Naive thymus-derived CD4-positive, alpha-beta T cell (primary cell): ENCODE measurements at regions not wholly inside any gene's neighbourhood (a gene's known extent, or its start where the extent isn't known, plus 50 kb on each side); places are given as distances from the start of the nearest gene placed in this dataset.

Experiments
- ATAC-seq: fragments of 150-1000 bp; cut with Tn5 transposase; 2 replicates; pipeline ENCODE4 v1.10.0; 2021; ENCODE audit warnings: mild to moderate bottlenecking, moderate library complexity
- CTCF ChIA-PET: fragments of 350-600 bp; sonication (Branson Sonifier 250); formaldehyde crosslinking; loops from one replicate; lab custom pipeline; 2021; ENCODE audit warnings: antibody characterized with exemption; lab: Charles Lee
- POLR2A ChIA-PET: fragments of 350-600 bp; sonication (Branson Sonifier 250); formaldehyde crosslinking; loops from one replicate; lab custom pipeline; 2021; ENCODE audit warnings: antibody characterized with exemption, inconsistent platforms; lab: Charles Lee
- DNase-seq, 9 donors: peaks; one replicate each; pipeline versions ENCODE4 v3.0.0 to v3.0.0-alpha.2; 2020 to 2022; ENCODE audit warnings: mixed read lengths in 1 of 9
- H3K27ac ChIP-seq: one replicate; pipeline ENCODE4 v1.7.0; 2013; ENCODE audit warnings: mild to moderate bottlenecking, low read depth, low read length, moderate library complexity
- H3K27me3 ChIP-seq, 2 donors: one replicate each; pipeline ENCODE4 v1.7.0; 2013; ENCODE audit warnings: low read length in 2 of 2, mild to moderate bottlenecking in 2 of 2, moderate library complexity in 2 of 2; ENCODE audit not compliant: control insufficient read depth in 2 of 2, insufficient read depth in 2 of 2
- H3K36me3 ChIP-seq, 3 experiments: 1 replicate in 2 of 3; 2 replicates in 1 of 3; pipeline ENCODE4 v1.7.0; 2013; ENCODE audit warnings: low read length in 3 of 3, mild to moderate bottlenecking in 3 of 3, moderate library complexity in 1 of 3; ENCODE audit not compliant: insufficient read depth in 3 of 3, control insufficient read depth in 2 of 3
- H3K4me1 ChIP-seq, 2 donors: one replicate each; pipeline ENCODE4 v1.7.0; 2013; ENCODE audit warnings: low read length in 2 of 2, mild to moderate bottlenecking in 2 of 2, moderate library complexity in 1 of 2; ENCODE audit not compliant: control insufficient read depth in 2 of 2, insufficient read depth in 2 of 2
- H3K4me3 ChIP-seq: 2 replicates; pipeline ENCODE4 v1.7.0; 2013; ENCODE audit warnings: mild to moderate bottlenecking, low read length
- H3K9me3 ChIP-seq, 3 experiments: 1 replicate in 2 of 3; 2 replicates in 1 of 3; pipeline ENCODE4 v1.7.0; 2013; ENCODE audit warnings: low read length in 3 of 3; ENCODE audit not compliant: control insufficient read depth in 2 of 3
- H3K27ac Mint-ChIP-seq, 9 donors: one replicate each; pipeline ENCODE4 v1.8.0; 2020 to 2022; ENCODE audit warnings: mixed read lengths in 9 of 9, mild to moderate bottlenecking in 8 of 9, moderate library complexity in 5 of 9, inconsistent platforms in 2 of 9
- H3K27me3 Mint-ChIP-seq, 5 donors: one replicate each; pipeline ENCODE4 v1.8.0; 2021 to 2022; ENCODE audit warnings: mixed read lengths in 5 of 5, mild to moderate bottlenecking in 1 of 5
- H3K36me3 Mint-ChIP-seq, 5 donors: one replicate each; pipeline ENCODE4 v1.8.0; 2020 to 2022; ENCODE audit warnings: mixed read lengths in 5 of 5, mild to moderate bottlenecking in 3 of 5, inconsistent platforms in 1 of 5
- H3K4me1 Mint-ChIP-seq, 7 donors: one replicate each; pipeline ENCODE4 v1.8.0; 2020 to 2022; ENCODE audit warnings: mixed read lengths in 7 of 7, mild to moderate bottlenecking in 3 of 7, inconsistent platforms in 1 of 7
- H3K4me3 Mint-ChIP-seq, 10 donors: one replicate each; pipeline ENCODE4 v1.8.0; 2020 to 2022; ENCODE audit warnings: mild to moderate bottlenecking in 10 of 10, mixed read lengths in 10 of 10, moderate library complexity in 6 of 10, inconsistent platforms in 2 of 10
- H3K9me3 Mint-ChIP-seq, 11 donors: one replicate each; pipeline ENCODE4 v1.8.0; 2020 to 2022; ENCODE audit warnings: mixed read lengths in 11 of 11, mild to moderate bottlenecking in 4 of 11, inconsistent platforms in 1 of 11, moderate library complexity in 1 of 11
- intact Hi-C, 2 donors: fragments of 100-400 bp; cut with micrococcal nuclease; formaldehyde crosslinking; loops; one replicate each; pipeline ENCODE4 v1.15.1; 2023

DNA sequence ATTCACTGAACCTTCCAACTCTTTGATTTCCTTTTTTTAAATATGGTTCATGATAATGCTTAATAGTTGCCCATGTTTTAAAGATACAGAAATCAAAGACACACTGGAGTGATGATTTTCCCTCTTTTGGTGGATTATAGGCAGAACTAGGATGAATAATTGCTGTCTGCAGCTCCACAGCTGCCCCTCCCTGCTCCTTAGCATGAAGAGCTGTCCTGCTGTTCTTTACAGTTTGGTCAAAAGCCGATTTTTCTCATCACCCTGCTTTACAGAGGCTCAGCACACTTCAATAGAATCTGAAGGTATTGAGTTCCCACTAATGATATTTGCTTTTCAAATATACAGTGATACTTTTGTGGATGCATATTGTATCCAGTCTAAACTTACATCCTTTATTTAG, 202.6 kb downstream of the AASDHPPT start:
- Mint-ChIP-seq H3K27ac (no peak overlapping the region), H3K4me1 (no peaks in the 10 kb centered on the region), H3K4me3 (no peak overlapping the region), H3K36me3 (no peaks in the 10 kb centered on the region), H3K9me3 (peaks cover 0 to 14% (median 1%) of the 10 kb centered on the region in 11 donors), H3K27me3 (peaks cover 0 to 16% (median 4%) of the 10 kb centered on the region in 5 donors)
- no peaks in the 10 kb centered on the region for H3K9me3 ChIP-seq
- DNase-seq (no peak), ATAC-seq (no peak)
- CTCF ChIA-PET: no interaction called here
- POLR2A ChIA-PET: no interaction called here
- H3K4me1 ChIP-seq: no peaks in the 10 kb centered on the region
- H3K27me3 ChIP-seq: no peaks in the 10 kb centered on the region
- H3K36me3 ChIP-seq: no peaks in the 10 kb centered on the region
- intact Hi-C loops: no loop called here
- no peak overlapping the region for H3K27ac ChIP-seq
- no peak overlapping the region for H3K4me3 ChIP-seq

DNA sequence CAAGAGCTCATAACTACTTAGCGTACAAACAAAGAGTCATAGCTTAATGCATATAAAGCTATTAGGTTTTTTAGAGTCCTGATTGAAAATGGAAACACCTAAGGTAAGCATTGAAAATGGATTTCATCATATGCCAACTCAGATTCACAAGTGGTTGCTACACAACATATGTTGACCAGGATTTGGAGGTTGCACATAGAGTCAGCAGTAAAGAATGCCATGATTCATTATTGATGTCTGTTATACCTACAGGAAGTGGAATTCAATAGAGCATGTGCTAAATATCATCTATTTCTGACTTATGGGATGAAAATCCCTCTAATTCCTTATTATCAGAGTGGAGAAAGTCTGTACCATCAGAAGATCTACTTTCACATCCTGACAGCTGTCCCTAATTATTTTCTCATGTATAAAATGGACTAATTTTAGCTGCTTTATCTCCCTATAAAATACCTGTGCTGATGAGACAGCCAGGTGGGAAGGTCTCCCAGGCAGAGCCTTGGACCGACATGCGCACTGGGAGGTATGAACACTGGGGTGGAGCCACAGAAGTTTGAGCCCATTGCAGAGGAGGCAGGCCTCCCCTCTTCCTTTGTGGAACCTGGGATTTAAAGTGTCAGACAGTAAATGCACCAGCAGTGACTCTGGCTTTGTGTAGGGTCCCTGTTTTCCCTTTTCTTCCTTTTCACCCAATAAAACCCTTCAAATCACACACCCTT, 204.2 kb downstream of the AASDHPPT start:
- CTCF ChIA-PET: no interaction called here
- no peak overlapping the region for H3K27ac ChIP-seq
- Mint-ChIP-seq H3K4me1 (no peaks in the 10 kb centered on the region), H3K4me3 (no peak overlapping the region), H3K27ac (no peak overlapping the region), H3K27me3 (peaks cover 0 to 11% (median 4%) of the 10 kb centered on the region in 5 donors), H3K9me3 (peaks cover 0 to 8% (median 0%) of the 10 kb centered on the region in 11 donors), H3K36me3 (no peaks in the 10 kb centered on the region)
- no peaks in the 10 kb centered on the region for H3K4me1 ChIP-seq
- no peak for DNase-seq
- no peak for ATAC-seq
- H3K36me3 ChIP-seq: no peaks in the 10 kb centered on the region
- intact Hi-C loops: no loop called here
- no peaks in the 10 kb centered on the region for H3K9me3 ChIP-seq
- H3K27me3 ChIP-seq: no peaks in the 10 kb centered on the region
- POLR2A ChIA-PET: no interaction called here
- no peak overlapping the region for H3K4me3 ChIP-seq

DNA sequence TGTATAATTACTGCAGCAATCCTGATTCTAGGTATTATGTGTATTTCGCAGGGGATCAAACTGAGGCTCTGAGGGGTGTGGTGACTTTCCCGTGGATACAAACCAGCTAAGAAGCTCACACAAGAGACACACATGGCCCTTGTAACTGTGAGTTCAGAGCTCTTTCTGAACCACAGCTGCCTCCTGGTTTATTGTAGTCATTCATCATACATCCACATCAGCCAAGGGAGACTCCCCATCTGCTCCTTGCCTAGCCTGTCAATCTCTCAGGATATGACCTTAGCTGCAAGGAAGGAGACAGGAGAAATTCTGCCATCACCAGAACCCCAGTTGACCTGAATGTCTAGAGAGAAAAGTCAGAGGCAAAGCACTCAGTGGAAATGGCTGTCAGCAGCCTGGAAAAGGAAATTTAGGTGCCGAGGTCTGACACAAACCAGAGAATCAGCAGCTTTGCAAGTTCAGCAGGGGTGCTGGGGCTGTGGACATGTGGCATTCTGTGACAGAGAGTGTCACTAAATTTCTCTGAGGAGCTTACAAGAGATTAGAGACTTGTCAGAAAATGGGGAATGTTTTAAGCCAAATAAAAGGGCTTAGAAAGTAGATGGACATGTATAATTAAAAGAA, 209.5 kb downstream of the AASDHPPT start:
- Histone ChIP-seq H3K27ac (no peak overlapping the region), H3K27me3 (no peaks in the 10 kb centered on the region), H3K36me3 (no peaks in the 10 kb centered on the region), H3K4me3 (no peak overlapping the region), H3K4me1 (no peaks in the 10 kb centered on the region), H3K9me3 (no peaks in the 10 kb centered on the region)
- no peak overlapping the region for H3K27ac Mint-ChIP-seq
- peaks cover 0 to 3% (median 0%) of the 10 kb centered on the region in 5 donors for H3K27me3 Mint-ChIP-seq
- ChIA-PET POLR2A (no interaction called here), CTCF (no interaction called here)
- DNase-seq (no peak), ATAC-seq (no peak)
- intact Hi-C loops: no loop called here
- no peaks in the 10 kb centered on the region for H3K4me1 Mint-ChIP-seq
- no peaks in the 10 kb centered on the region for H3K36me3 Mint-ChIP-seq
- H3K9me3 Mint-ChIP-seq: peaks cover 0 to 8% (median 0%) of the 10 kb centered on the region in 11 donors
- no peak overlapping the region for H3K4me3 Mint-ChIP-seq

DNA sequence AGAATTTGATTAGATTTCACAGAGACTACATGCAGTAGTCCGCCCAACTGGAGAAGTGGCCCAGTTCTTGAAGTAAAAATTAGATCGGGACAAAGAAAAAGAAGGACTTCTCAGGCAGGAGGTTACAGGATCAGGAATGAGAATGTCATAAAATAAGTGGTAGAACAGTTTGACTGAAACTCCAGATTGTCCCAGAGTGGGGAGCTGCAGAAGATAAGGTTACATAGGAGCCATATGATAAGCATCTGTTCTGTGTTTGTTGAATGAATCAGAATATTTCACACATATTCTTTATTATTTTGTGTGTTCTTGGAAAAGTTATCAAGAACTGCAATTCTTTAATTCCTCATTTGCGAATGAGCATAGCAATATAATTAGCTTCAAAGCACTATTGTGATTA, 210.6 kb downstream of the AASDHPPT start:
- Histone ChIP-seq H3K36me3 (no peaks in the 10 kb centered on the region), H3K9me3 (no peaks in the 10 kb centered on the region), H3K4me1 (no peaks in the 10 kb centered on the region), H3K27me3 (no peaks in the 10 kb centered on the region), H3K4me3 (no peak overlapping the region), H3K27ac (no peak overlapping the region)
- Mint-ChIP-seq H3K36me3 (no peaks in the 10 kb centered on the region), H3K27ac (no peak overlapping the region), H3K27me3 (peaks cover 0 to 3% (median 0%) of the 10 kb centered on the region in 5 donors), H3K4me3 (no peak overlapping the region), H3K4me1 (no peaks in the 10 kb centered on the region), H3K9me3 (peaks cover 0 to 8% (median 0%) of the 10 kb centered on the region in 11 donors)
- ChIA-PET POLR2A (no interaction called here), CTCF (no interaction called here)
- no peak for ATAC-seq
- intact Hi-C loops: no loop called here
- no peak for DNase-seq

DNA sequence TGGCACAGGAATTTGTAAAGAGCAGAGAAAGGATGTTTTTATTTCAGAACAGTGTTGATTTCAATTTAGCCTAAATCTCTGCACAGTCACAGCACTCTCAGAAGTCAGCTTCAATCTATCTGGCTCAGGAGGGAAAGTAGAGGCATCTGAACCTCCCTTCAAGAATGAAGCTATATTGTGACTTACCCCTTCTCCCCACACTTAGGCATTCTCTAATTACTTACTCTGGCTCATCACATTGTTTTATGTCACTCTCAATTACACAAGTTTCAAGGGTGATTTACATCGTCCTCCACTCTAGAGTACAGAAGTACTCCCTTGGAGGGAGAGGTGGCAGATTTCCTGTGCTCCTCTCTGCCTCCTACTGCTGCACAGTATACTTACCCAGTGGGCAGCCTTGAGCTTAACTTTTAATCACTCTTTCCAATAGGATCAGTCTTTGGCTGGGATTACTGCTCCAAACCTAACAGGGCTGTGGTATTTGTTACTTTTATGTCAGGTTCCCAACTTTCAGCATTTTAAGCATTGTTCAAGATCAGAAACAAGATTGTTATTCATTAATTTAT, 211.4 kb downstream of the AASDHPPT start:
- Histone ChIP-seq H3K36me3 (no peaks in the 10 kb centered on the region), H3K27me3 (no peaks in the 10 kb centered on the region), H3K4me1 (no peaks in the 10 kb centered on the region), H3K4me3 (no peak overlapping the region), H3K27ac (no peak overlapping the region), H3K9me3 (no peaks in the 10 kb centered on the region)
- H3K27ac Mint-ChIP-seq: no peak overlapping the region
- CTCF ChIA-PET: no interaction called here
- ATAC-seq (no peak), DNase-seq (no peak)
- no peaks in the 10 kb centered on the region for H3K4me1 Mint-ChIP-seq
- peaks cover 0 to 6% (median 0%) of the 10 kb centered on the region in 11 donors for H3K9me3 Mint-ChIP-seq
- H3K36me3 Mint-ChIP-seq: no peaks in the 10 kb centered on the region
- H3K4me3 Mint-ChIP-seq: no peak overlapping the region
- POLR2A ChIA-PET: no interaction called here
- peaks cover 0 to under 1% (median 0%) of the 10 kb centered on the region in 5 donors for H3K27me3 Mint-ChIP-seq
- intact Hi-C loops: no loop called here

DNA sequence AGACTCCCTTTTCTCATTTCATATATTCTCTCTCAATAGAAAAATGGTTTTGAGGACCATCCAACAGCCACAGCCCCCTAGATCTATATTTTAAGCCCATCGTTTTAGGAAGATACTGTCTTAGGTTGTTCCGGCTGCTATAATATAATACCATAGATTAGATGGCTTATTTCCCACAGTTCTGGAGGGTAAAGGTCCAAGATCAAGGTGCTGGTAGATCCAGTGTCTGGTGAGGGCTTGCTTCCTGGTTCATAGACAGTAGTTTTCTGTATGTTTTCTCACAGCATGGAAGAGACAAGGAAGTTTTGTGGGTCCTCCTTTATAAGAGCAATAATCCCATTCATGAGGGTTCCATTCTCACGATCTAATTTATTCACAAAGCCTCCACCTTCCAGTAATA, 215.1 kb downstream of the AASDHPPT start:
- H3K4me3 ChIP-seq: no peak overlapping the region
- no peaks in the 10 kb centered on the region for H3K4me1 ChIP-seq
- Mint-ChIP-seq H3K9me3 (peaks cover 0 to 7% (median 4%) of the 10 kb centered on the region in 11 donors), H3K36me3 (no peaks in the 10 kb centered on the region), H3K27me3 (peaks cover 0 to 4% (median 0%) of the 10 kb centered on the region in 5 donors), H3K4me1 (no peaks in the 10 kb centered on the region), H3K4me3 (no peak overlapping the region), H3K27ac (no peak overlapping the region)
- no peaks in the 10 kb centered on the region for H3K36me3 ChIP-seq
- CTCF ChIA-PET: no interaction called here
- no peak overlapping the region for H3K27ac ChIP-seq
- H3K27me3 ChIP-seq: no peaks in the 10 kb centered on the region
- intact Hi-C loops: no loop called here
- POLR2A ChIA-PET: no interaction called here
- DNase-seq: no peak
- H3K9me3 ChIP-seq: no peaks in the 10 kb centered on the region
- no peak for ATAC-seq
